ENCODE measurements at regions not wholly inside any gene's neighbourhood (a gene's known extent, or its start where the extent isn't known, plus 50 kb on each side); places are given as distances from the start of the nearest gene placed in this dataset.
"Not testable (repeated sequence)": the region's sequence is repeated elsewhere in the genome, so short reads cannot be mapped to it uniquely, and the experiment has no call there.

DNA sequence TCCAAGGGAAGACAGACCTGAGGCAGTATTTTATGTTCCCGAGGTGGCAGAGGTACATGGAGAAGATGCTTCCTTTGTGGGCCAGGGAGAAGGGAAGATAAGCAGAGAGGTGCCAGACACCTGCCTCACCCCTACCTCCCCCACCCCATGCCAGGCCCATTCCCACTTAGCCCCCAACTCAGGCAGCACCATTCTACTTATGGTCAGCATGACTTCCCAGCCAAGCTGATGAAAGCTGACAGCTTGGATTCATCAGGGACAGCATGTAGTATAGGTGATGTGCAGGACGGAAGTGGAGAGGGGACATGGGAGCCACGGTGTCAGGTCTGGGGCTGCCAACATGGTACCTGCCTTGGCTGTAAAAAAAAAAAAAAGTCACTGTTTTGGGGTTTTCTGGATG lies 57.5 kb upstream of the CSPG4 start:
- WGBS, 2 donors (ENCODE audit: low coverage in 1 of 2), result 40 to 52% methylated on average over 2 of the region's 3 CpGs
- ATAC-seq, result no peak
- H3K27ac ChIP-seq, result no peak overlapping the region

DNA sequence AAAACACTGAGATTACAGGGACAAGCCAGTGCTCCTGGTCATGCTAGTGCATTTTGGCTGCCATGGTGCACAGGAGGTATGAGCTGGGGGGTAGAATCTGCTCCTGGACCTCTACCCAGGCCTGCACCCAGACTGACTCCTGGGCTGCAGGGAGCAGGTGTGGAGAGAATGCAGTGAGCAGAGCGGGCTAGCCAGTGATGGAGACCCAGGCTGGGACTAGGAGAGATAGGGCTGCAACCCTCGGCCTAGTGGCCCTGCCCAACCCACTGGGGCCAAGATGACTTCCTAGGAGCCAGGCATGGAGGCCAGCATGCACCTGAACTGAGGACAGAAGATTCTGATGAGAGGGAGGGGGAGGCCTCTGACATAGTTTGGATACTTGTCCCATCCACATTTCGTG lies 55.9 kb upstream of the CSPG4 start:
- not testable (repeated sequence) for H3K9me3 ChIP-seq, H3K4me1 ChIP-seq, H3K4me3 ChIP-seq, H3K27me3 ChIP-seq, ATAC-seq, H3K36me3 ChIP-seq, H3K27ac ChIP-seq
- 80 to 89% methylated on average over 1 of the region's 3 CpGs for WGBS, 2 donors (ENCODE audit: low coverage in 1 of 2)

More for the DNA sequence above, 57.5 kb upstream of the CSPG4 start:
- no peaks in the 10 kb centered on the region for H3K27me3 ChIP-seq
- no peaks in the 10 kb centered on the region for H3K36me3 ChIP-seq
- TF ChIP-seq, protein P1, sequence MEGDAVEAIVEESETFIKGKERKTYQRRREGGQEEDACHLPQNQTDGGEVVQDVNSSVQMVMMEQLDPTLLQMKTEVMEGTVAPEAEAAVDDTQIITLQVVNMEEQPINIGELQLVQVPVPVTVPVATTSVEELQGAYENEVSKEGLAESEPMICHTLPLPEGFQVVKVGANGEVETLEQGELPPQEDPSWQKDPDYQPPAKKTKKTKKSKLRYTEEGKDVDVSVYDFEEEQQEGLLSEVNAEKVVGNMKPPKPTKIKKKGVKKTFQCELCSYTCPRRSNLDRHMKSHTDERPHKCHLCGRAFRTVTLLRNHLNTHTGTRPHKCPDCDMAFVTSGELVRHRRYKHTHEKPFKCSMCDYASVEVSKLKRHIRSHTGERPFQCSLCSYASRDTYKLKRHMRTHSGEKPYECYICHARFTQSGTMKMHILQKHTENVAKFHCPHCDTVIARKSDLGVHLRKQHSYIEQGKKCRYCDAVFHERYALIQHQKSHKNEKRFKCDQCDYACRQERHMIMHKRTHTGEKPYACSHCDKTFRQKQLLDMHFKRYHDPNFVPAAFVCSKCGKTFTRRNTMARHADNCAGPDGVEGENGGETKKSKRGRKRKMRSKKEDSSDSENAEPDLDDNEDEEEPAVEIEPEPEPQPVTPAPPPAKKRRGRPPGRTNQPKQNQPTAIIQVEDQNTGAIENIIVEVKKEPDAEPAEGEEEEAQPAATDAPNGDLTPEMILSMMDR (IDR thresholded peaks at IDR 0.05), result no peak
- H3K4me1 ChIP-seq, result no peaks in the 10 kb centered on the region
- no peak overlapping the region for H3K4me3 ChIP-seq
- H3K9me3 ChIP-seq, result no peaks in the 10 kb centered on the region

DNA sequence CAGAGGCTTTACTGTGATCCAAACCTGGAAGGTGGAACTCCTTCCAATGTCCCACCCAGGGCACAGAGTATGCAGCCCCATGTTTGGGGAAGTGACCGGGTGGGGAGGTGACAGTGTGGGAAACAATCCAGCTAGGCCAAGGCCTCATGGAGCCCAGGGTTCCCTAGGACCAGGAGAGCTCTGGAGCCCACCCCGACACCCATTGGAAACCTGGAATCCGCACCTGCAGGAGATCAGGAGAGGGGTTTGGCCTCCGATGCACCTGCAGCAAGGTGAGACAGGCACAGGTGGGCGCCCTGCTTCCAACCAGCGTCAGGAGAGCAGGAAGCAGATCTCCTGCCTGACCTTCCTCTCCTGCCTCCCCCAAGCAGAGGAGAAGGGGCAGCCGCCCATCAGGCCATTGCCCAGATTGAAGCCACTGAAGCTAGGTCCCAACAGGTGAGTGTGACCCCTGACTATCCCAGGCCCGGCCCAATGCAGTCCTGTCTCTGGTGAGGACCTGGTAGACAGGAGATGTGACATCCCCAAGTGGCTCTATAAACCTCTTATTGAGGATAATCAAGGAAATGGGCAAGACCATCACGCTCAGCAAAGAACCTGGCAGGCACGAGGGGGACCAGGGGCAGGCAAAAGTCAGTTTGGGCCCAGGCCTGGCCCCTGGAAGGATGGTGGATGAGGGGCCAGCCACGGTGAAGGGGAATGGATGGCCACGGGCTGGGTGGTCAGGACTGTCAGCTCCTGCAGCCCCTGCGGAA lies 53.1 kb upstream of the CSPG4 start:
- not testable (repeated sequence) for H3K4me3 ChIP-seq, H3K27me3 ChIP-seq, H3K9me3 ChIP-seq, H3K27ac ChIP-seq, ATAC-seq, H3K36me3 ChIP-seq, H3K4me1 ChIP-seq
- 84% methylated on average over 8 of the region's 13 CpGs; no CpG with 5 or more reads in 1 of the 2 donors for WGBS, 2 donors (ENCODE audit: low coverage in 1 of 2)

DNA sequence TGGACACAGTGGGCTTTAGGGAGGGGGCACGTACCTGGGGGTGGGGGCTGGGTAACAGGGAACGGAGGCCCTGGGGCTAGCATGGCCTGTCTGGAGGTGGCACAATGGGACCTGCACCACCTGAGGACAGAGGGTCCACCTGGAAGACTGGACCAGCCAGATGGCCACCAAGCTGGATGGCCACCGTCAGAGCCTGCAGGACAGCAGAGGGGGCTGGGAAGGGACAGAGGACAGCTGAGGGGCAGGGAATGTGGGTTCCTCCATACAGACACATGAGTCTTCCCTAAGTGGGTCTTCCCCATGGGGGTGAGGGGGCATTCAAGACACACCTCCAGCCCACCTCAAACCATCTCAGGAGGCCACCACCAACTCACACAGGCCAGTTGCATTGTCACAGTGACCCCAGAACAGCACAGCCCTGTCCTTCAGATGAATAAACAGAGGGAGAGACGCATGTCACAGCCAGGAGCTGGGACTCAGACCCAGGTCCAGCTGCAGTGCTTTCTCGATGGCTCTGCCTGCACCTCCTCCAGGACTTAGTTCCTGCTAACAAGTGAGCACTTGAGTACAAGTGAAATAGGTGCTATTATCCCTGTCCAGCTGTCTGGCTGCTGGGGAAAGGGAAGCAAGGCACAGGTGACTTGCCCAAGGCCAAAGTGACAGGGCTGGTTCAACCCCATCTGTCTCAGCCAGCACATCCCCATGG lies 52.4 kb upstream of the CSPG4 start:
- not testable (repeated sequence) for H3K36me3 ChIP-seq, H3K27me3 ChIP-seq, H3K27ac ChIP-seq, H3K9me3 ChIP-seq, H3K4me3 ChIP-seq, H3K4me1 ChIP-seq, ATAC-seq
- 67% methylated on average over 1 of the region's 5 CpGs; no CpG with 5 or more reads in 1 of the 2 donors for WGBS, 2 donors (ENCODE audit: low coverage in 1 of 2)

DNA sequence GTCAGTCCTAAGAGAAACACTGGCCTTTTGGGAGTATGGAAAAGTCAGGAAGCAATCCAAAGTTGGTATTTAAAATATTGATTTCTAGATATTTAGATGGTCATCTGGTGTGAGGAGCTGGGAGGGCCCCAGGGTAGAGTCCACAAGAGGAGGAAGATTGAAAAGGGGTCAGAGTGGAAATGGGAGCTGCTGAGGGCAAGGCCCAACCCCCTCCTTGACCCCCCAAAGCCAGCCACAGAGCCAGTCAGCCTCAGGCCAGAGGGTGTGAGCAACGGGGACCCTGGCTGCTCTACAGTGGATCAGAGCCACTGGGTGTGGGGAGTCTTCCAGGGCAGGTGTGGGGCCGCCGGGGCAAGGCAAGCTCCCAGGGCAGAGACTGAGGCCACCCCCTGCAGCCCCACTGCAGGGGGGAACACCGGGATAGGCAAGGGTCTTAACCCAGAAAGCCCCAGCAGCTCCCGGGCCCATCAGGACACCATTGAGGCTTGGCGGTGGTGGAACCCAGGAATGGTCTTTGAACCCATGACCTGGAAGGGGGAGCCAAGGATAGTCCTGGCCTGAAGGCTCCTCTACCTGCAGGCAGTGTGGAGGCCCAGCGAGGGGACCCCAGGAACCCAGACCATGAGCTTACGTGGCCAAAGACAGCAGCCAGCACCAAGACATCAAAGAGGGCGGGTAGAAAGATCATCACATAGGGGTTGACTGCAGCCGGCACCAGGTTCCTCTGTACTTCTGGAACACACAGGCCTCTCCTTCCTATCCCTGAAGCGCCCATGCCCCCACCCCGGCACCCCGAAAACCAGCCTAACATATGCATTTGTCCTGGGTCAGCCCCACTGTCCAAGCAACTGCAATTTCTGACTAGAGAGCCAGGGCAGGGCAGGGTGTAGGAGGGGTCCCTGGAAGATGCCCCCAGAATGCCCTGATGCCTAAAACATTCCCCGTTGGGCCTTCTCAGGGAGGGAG lies 51.3 kb upstream of the CSPG4 start:
- not testable (repeated sequence) for ATAC-seq, H3K4me1 ChIP-seq, H3K36me3 ChIP-seq, H3K27me3 ChIP-seq, H3K4me3 ChIP-seq, H3K9me3 ChIP-seq, H3K27ac ChIP-seq
- WGBS, 2 donors (ENCODE audit: low coverage in 1 of 2), result 80% methylated on average over 2 of the region's 14 CpGs; no CpG with 5 or more reads in 1 of the 2 donors

DNA sequence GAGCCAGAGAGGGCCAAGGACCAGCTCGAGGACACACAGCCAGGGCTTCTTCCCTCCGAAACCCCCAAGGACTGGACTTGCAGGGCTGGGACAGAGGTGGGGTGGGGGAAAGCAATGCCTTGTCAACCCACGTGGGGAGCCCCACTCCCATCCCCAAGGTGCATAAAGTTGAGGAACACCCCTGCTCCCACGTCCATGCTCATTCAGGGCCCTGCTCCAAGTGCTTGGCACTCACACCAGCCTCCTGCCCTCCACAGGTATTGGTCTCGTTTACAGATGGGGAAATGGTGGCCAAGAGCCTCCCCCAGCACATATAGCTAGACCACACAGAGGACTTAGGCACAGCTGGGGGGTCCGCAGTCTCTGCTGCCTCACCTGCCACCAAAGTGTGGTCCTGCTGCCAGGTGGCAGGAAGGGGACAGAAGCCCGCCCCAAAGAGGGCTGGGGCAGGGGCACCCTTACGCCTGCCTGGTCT lies 50.5 kb upstream of the CSPG4 start:
- ATAC-seq, result no peak
- peaks cover 2 to 13% (median 7%) of the 10 kb centered on the region in 3 donors for H3K4me1 ChIP-seq
- no peak overlapping the region for H3K4me3 ChIP-seq
- 90% methylated on average over 4 of the region's 8 CpGs; no CpG with 5 or more reads in 1 of the 2 donors for WGBS, 2 donors (ENCODE audit: low coverage in 1 of 2)
- H3K9me3 ChIP-seq, result no peaks in the 10 kb centered on the region
- H3K27me3 ChIP-seq, result no peaks in the 10 kb centered on the region
- H3K27ac ChIP-seq, result no peak overlapping the region
- no peaks in the 10 kb centered on the region for H3K36me3 ChIP-seq
- TF ChIP-seq, protein P1 (IDR thresholded peaks at IDR 0.05), result no peak
- no peak for TF ChIP-seq POLR2A (IDR thresholded peaks at IDR 0.05)
- TF ChIP-seq EP300 (IDR thresholded peaks at IDR 0.05), result no peak
- TF ChIP-seq POLR2AphosphoS5 (IDR thresholded peaks at IDR 0.05), result no peak

Small RNA genes lying in the stretch of these regions (small RNA-seq; reads per million reads assigned to genes)
- 0 reads per million in 4 donors for gene RN7SL319P

Data from gastroesophageal sphincter (tissue), 4 donors.